GM12878 (cell line): ENCODE measurements at regions not wholly inside any gene's neighbourhood (a gene's known extent, or its start where the extent isn't known, plus 50 kb on each side); places are given as distances from the start of the nearest gene placed in this dataset.

Experiments used
- ATAC-seq: fragments of 200-7000 bp; cut with Tn5 transposase; 3 replicates; pipeline ENCODE4 v1.9.1; 2020; ENCODE audit warnings: mild to moderate bottlenecking, moderate library complexity
- BruUV-seq: library from RNA; stranded (reverse); fragments of 400-500 nt; replicated peaks from 2 replicates; lab custom pipeline; 2021; lab: Mats Ljungman, UMichigan
- CTCF ChIA-PET: fragments of 300-600 bp; sonication (Branson Sonifier 250); formaldehyde crosslinking; extraction: SDS; loops from one replicate; lab custom pipeline; 2021; ENCODE audit warnings: inconsistent platforms; lab: Yijun Ruan, JAX
- POLR2A ChIA-PET: fragments of 350-600 bp; formaldehyde crosslinking; extraction: SDS; loops from one replicate; lab custom pipeline; 2021; ENCODE audit warnings: inconsistent platforms; lab: Charles Lee
- RAD21 ChIA-PET: fragments of 300-600 bp; sonication (Branson Sonifier 250); formaldehyde crosslinking; loops from one replicate; lab custom pipeline; 2023; ENCODE audit warnings: antibody characterized with exemption; ENCODE audit not compliant: unreplicated experiment; lab: Charles Lee
- SMC1A ChIA-PET: fragments of 300-600 bp; sonication (Branson Sonifier 250); formaldehyde crosslinking; loops from one replicate; lab custom pipeline; 2023; ENCODE audit not compliant: unreplicated experiment, uncharacterized antibody; lab: Charles Lee
- DNase-seq: peaks from one replicate; pipeline ENCODE4 v3.0.0-alpha.2; 2011; ENCODE audit warnings: low read depth, low spot score
- FAIRE-seq: peaks from 3 replicates; lab custom pipeline; 2011; peaks lifted over from hg19 to GRCh38; lab: Jason Lieb, UNC
- H2AFZ ChIP-seq: 2 replicates; pipeline ENCODE4 v1.6.0; 2011; ENCODE audit warnings: low read depth, low read length, control low read depth; ENCODE audit not compliant: control insufficient read depth
- H3K27ac ChIP-seq: 2 replicates; pipeline ENCODE4 v1.5.1; 2011; ENCODE audit warnings: control low read depth; ENCODE audit not compliant: control insufficient read depth, insufficient read depth
- H3K27me3 ChIP-seq, 2 experiments: replicated peaks in 1 of 2; 2 replicates each; pipeline versions ENCODE4 v1.6.0 to v1.6.1; 2011; ENCODE audit warnings: low read length in 1 of 2; ENCODE audit not compliant: control insufficient read depth in 2 of 2, insufficient read depth in 2 of 2
- H3K36me3 ChIP-seq, 2 experiments: 2 replicates each; pipeline ENCODE4 v1.5.1; 2011; ENCODE audit warnings: low read length in 1 of 2; ENCODE audit not compliant: control insufficient read depth in 2 of 2, insufficient read depth in 2 of 2
- H3K4me1 ChIP-seq: 2 replicates; pipeline ENCODE4 v1.6.1; 2011; ENCODE audit warnings: mild to moderate bottlenecking, low read length, moderate library complexity, mixed read lengths; ENCODE audit not compliant: control insufficient read depth, insufficient read depth
- H3K4me2 ChIP-seq: 2 replicates; pipeline ENCODE4 v1.6.0; 2011; ENCODE audit warnings: control low read depth; ENCODE audit not compliant: control insufficient read depth, insufficient read depth
- H3K4me3 ChIP-seq: fragments of 200-600 bp; sonication (generic); 2 replicates; pipeline ENCODE4 v1.5.1; 2016
- H3K79me2 ChIP-seq: 2 replicates; pipeline ENCODE4 v1.6.0; 2011; ENCODE audit warnings: low read length; ENCODE audit not compliant: control insufficient read depth, insufficient read depth
- H3K9ac ChIP-seq: 2 replicates; pipeline ENCODE4 v1.8.0; 2011; ENCODE audit warnings: low read length, control low read depth, mixed read lengths; ENCODE audit not compliant: control insufficient read depth, insufficient read depth
- H3K9me3 ChIP-seq: replicated peaks from 3 replicates; pipeline ENCODE4 v1.5.1; 2011; ENCODE audit warnings: mild to moderate bottlenecking, low read length; ENCODE audit not compliant: control insufficient read depth, insufficient read depth
- H4K20me1 ChIP-seq: 2 replicates; pipeline ENCODE4 v1.6.0; 2011; ENCODE audit not compliant: control insufficient read depth, insufficient read depth
- PKNOX1 ChIP-seq: fragments of 450-650 bp; IDR thresholded peaks from 2 replicates; pipeline ENCODE4 v1.6.1; 2016; ENCODE audit warnings: mild to moderate bottlenecking
- REST ChIP-seq: IDR thresholded peaks from 2 replicates; pipeline ENCODE4 v1.6.1; 2012; ENCODE audit warnings: mild to moderate bottlenecking, low read depth, low read length
- SREBF2 ChIP-seq: IDR thresholded peaks from 2 replicates; pipeline ENCODE4 v1.6.1; 2012; ENCODE audit warnings: mild to moderate bottlenecking, low read length
- STAT3 ChIP-seq: IDR thresholded peaks from 2 replicates; pipeline ENCODE4 v1.6.1; 2011; ENCODE audit warnings: low read depth, low read length, improper control_type of control experiment
- TCF7 ChIP-seq: IDR thresholded peaks from 2 replicates; pipeline ENCODE4 v1.6.1; 2014; ENCODE audit warnings: antibody characterized with exemption, borderline replicate concordance
- USF2 ChIP-seq: IDR thresholded peaks from 2 replicates; pipeline ENCODE4 v1.6.1; 2011; ENCODE audit warnings: low read depth, low read length, improper control_type of control experiment, borderline replicate concordance
- YBX1 ChIP-seq: fragments of 450-650 bp; IDR thresholded peaks from 2 replicates; pipeline ENCODE4 v1.6.1; 2016; ENCODE audit warnings: antibody characterized with exemption
- ZNF592 ChIP-seq: fragments of 450-650 bp; IDR thresholded peaks from 2 replicates; pipeline ENCODE4 v1.6.1; 2017; ENCODE audit warnings: mild to moderate bottlenecking, moderate library complexity
- WGBS: methylation state at CpG from one replicate; pipeline ENCODE4 v1.1.6; 2016; ENCODE audit warnings: low lambda C conversion rate; ENCODE audit not compliant: insufficient replicate concordance, insufficient coverage; ENCODE audit errors: missing lambda C conversion rate; 5-methylcytosine and 5-hydroxymethylcytosine counted together
- in situ Hi-C: fragments of 300-500 bp; cut with MboI; formaldehyde crosslinking; loops from 9 replicates; pipeline ENCODE4 v1.14.3; 2018; ENCODE audit warnings: mixed read lengths
- intact Hi-C: fragments of 100-400 bp; cut with micrococcal nuclease; formaldehyde crosslinking; loops from one replicate; pipeline ENCODE4 v1.14.2; 2022; ENCODE audit not compliant: unreplicated experiment

GRCh38 chr6:120646101-120646500, 688.2 kb downstream of the TBC1D32 start (continued):
- TF ChIP-seq ZNF592 (no peak), SREBF2 (no peak), USF2 (no peak)

- in situ Hi-C loops (no loop called here), intact Hi-C loops (no loop called here)
- Histone ChIP-seq H3K36me3 (no peaks in the 10 kb centered on the region), H2AFZ (no peak overlapping the region), H3K4me2 (no peak overlapping the region), H4K20me1 (no peaks in the 10 kb centered on the region), H3K9ac (no peak overlapping the region), H3K79me2 (no peaks in the 10 kb centered on the region), H3K4me3 (no peak overlapping the region), H3K27me3 (no peaks in the 10 kb centered on the region), H3K4me1 (no peaks in the 10 kb centered on the region), H3K27ac (no peak overlapping the region), H3K9me3 (no peaks in the 10 kb centered on the region)
- TF ChIP-seq REST (no peak), PKNOX1 (no peak), TCF7 (no peak), STAT3 (no peak), YBX1 (no peak)
- ATAC-seq (no peak), FAIRE-seq (no peak), DNase-seq (no peak)
- ChIA-PET RAD21 (no interaction called here), SMC1A (no interaction called here), CTCF (no interaction called here), POLR2A (no interaction called here)
- 0% methylated on average over 1 of the region's 1 CpG for WGBS
- BruUV-seq = no TSS peak
Measured at GRCh38 chr6:120632975-120633374, 701.3 kb downstream of the TBC1D32 start.
